H1 (cell line): ENCODE measurements at regions not wholly inside any gene's neighbourhood (a gene's known extent, or its start where the extent isn't known, plus 50 kb on each side); places are given as distances from the start of the nearest gene placed in this dataset.

Experiments
- CTCF ChIA-PET: fragments of 300-600 bp; sonication (Branson Sonifier 250); formaldehyde crosslinking; loops from one replicate; lab custom pipeline; 2021; ENCODE audit not compliant: partially characterized antibody; lab: Charles Lee
- POLR2A ChIA-PET: fragments of 300-600 bp; sonication (Branson Sonifier 250); formaldehyde crosslinking; loops from one replicate; lab custom pipeline; 2021; ENCODE audit warnings: inconsistent platforms; ENCODE audit not compliant: partially characterized antibody; lab: Charles Lee
- DNase-seq, 2 experiments: peaks; one replicate each; pipeline versions ENCODE4 v3.0.0 to v3.0.0-alpha.2; 2010 to 2022; ENCODE audit warnings: low spot score in 2 of 2, low read depth in 1 of 2, mixed read lengths in 1 of 2
- FAIRE-seq: peaks from 2 replicates; lab custom pipeline; 2011; peaks lifted over from hg19 to GRCh38; lab: Jason Lieb, UNC
- H2AFZ ChIP-seq: 2 replicates; pipeline ENCODE4 v1.8.1; 2012; ENCODE audit warnings: low read length, inconsistent platforms
- H2AK5ac ChIP-seq: 2 replicates; pipeline ENCODE4 v1.6.1; 2013; ENCODE audit warnings: low read depth, low read length
- H2BK120ac ChIP-seq: replicated peaks from 2 replicates; pipeline ENCODE3; 2013; ENCODE audit warnings: low read depth, low read length, inconsistent platforms
- H2BK12ac ChIP-seq: 2 replicates; pipeline ENCODE4 v1.6.1; 2013; ENCODE audit warnings: low read depth, low read length
- H2BK15ac ChIP-seq: 2 replicates; pipeline ENCODE4 v1.6.1; 2013; ENCODE audit warnings: low read length
- H2BK20ac ChIP-seq: 2 replicates; pipeline ENCODE4 v1.6.1; 2013; ENCODE audit warnings: low read length
- H2BK5ac ChIP-seq: 2 replicates; pipeline ENCODE4 v1.6.1; 2013; ENCODE audit warnings: low read depth, low read length
- H3K14ac ChIP-seq: 2 replicates; pipeline ENCODE4 v1.6.1; 2013; ENCODE audit warnings: inconsistent platforms; ENCODE audit not compliant: insufficient read length
- H3K18ac ChIP-seq: 2 replicates; pipeline ENCODE4 v1.6.1; 2013; ENCODE audit warnings: low read length; ENCODE audit errors: extremely low read depth
- H3K23ac ChIP-seq: 2 replicates; pipeline ENCODE4 v1.6.1; 2013; ENCODE audit warnings: inconsistent platforms; ENCODE audit not compliant: insufficient read length
- H3K23me2 ChIP-seq: 2 replicates; pipeline ENCODE4 v1.6.1; 2013; ENCODE audit warnings: low read depth, low read length
- H3K27ac ChIP-seq: 2 replicates; pipeline ENCODE4 v1.6.1; 2011; ENCODE audit warnings: low read depth, low read length, inconsistent platforms
- H3K27me3 ChIP-seq, 4 experiments: replicated peaks in 1 of 4; 1 replicate in 1 of 4; 2 replicates in 3 of 4; pipeline versions ENCODE4 v1.6.1 to v1.8.1; 2011 to 2013; ENCODE audit warnings: low read length in 3 of 4, mild to moderate bottlenecking in 3 of 4, inconsistent platforms in 2 of 4, mixed read lengths in 2 of 4, moderate library complexity in 1 of 4; ENCODE audit not compliant: control insufficient read depth in 3 of 4, insufficient read depth in 3 of 4; ENCODE audit errors: extremely low read depth in 1 of 4
- H3K36me3 ChIP-seq, 4 experiments: 2 replicates each; pipeline versions ENCODE4 v1.6.1 to v1.8.1; 2011 to 2013; ENCODE audit warnings: mild to moderate bottlenecking in 4 of 4, low read length in 3 of 4, moderate library complexity in 2 of 4, control low read depth in 1 of 4, inconsistent platforms in 1 of 4; ENCODE audit not compliant: insufficient read depth in 4 of 4, control insufficient read depth in 2 of 4
- H3K4ac ChIP-seq: replicated peaks from 2 replicates; pipeline ENCODE3; 2013; ENCODE audit warnings: low read length, low read depth, mixed read lengths, inconsistent platforms; ENCODE audit not compliant: insufficient read length
- H3K4me1 ChIP-seq, 4 experiments: replicated peaks in 1 of 4; 1 replicate in 1 of 4; 2 replicates in 3 of 4; pipeline versions ENCODE4 v1.6.1 to v1.8.1; 2011 to 2013; ENCODE audit warnings: low read length in 3 of 4, inconsistent platforms in 2 of 4, mixed read lengths in 1 of 4; ENCODE audit not compliant: insufficient read depth in 4 of 4, control insufficient read depth in 3 of 4
- H3K4me2 ChIP-seq, 2 experiments: 2 replicates each; pipeline versions ENCODE4 v1.6.1 to v1.8.1; 2011 to 2013; ENCODE audit warnings: low read depth in 2 of 2, low read length in 2 of 2, control low read depth in 1 of 2, inconsistent platforms in 1 of 2, mild to moderate bottlenecking in 1 of 2; ENCODE audit not compliant: insufficient read depth in 1 of 2
- H3K4me3 ChIP-seq, 4 experiments: fragments of 200-600, 300-600 bp in 1 of 4; sonication (generic), shearing (Covaris generic), sonication (Bioruptor Twin) in 1 of 4; 2 replicates each; pipeline versions ENCODE4 v1.5.1 to v1.8.1; 2011 to 2016; ENCODE audit warnings: low read length in 4 of 4, low read depth in 3 of 4, control low read depth in 2 of 4, inconsistent platforms in 2 of 4, mild to moderate bottlenecking in 2 of 4, mixed read lengths in 1 of 4, moderate library complexity in 1 of 4; ENCODE audit not compliant: insufficient read depth in 2 of 4; ENCODE audit errors: extremely low read depth in 1 of 4
- H3K56ac ChIP-seq: replicated peaks from 2 replicates; pipeline ENCODE3; 2013; ENCODE audit warnings: low read depth, mild to moderate bottlenecking, mixed read lengths, low read length, inconsistent platforms; ENCODE audit not compliant: insufficient read length
- H3K79me1 ChIP-seq: 2 replicates; pipeline ENCODE4 v1.6.1; 2013; ENCODE audit warnings: low read depth, low read length, control low read depth
- H3K79me2 ChIP-seq, 2 experiments: 2 replicates each; pipeline versions ENCODE4 v1.6.1 to v1.8.1; 2012 to 2013; ENCODE audit warnings: low read length in 2 of 2, mild to moderate bottlenecking in 2 of 2, inconsistent platforms in 1 of 2; ENCODE audit not compliant: insufficient read depth in 2 of 2, control insufficient read depth in 1 of 2
- H3K9ac ChIP-seq, 4 experiments: replicated peaks in 1 of 4; 1 replicate in 1 of 4; 2 replicates in 3 of 4; pipeline versions ENCODE4 v1.6.1 to v1.8.1; 2011 to 2013; ENCODE audit warnings: low read depth in 3 of 4, low read length in 3 of 4, control low read depth in 2 of 4, mild to moderate bottlenecking in 2 of 4, moderate library complexity in 2 of 4, inconsistent platforms in 1 of 4; ENCODE audit errors: extremely low read depth in 1 of 4
- H3K9me3 ChIP-seq, 2 experiments: 2 replicates each; pipeline versions ENCODE4 v1.6.1 to v1.8.1; 2012 to 2013; ENCODE audit warnings: mild to moderate bottlenecking in 2 of 2, moderate library complexity in 2 of 2, control low read depth in 1 of 2, inconsistent platforms in 1 of 2, low read depth in 1 of 2, low read length in 1 of 2, mixed read lengths in 1 of 2; ENCODE audit not compliant: insufficient read depth in 2 of 2
- H4K20me1 ChIP-seq, 2 experiments: replicated peaks in 1 of 2; 2 replicates each; pipeline versions ENCODE3 to v1.8.1; 2011 to 2013; ENCODE audit warnings: inconsistent platforms in 2 of 2, low read length in 2 of 2, mild to moderate bottlenecking in 1 of 2; ENCODE audit not compliant: insufficient read depth in 2 of 2, control insufficient read depth in 1 of 2
- H4K5ac ChIP-seq: 2 replicates; pipeline ENCODE4 v1.6.1; 2013; ENCODE audit warnings: low read length, low read depth, mixed read lengths, inconsistent platforms; ENCODE audit not compliant: insufficient read length
- H4K8ac ChIP-seq: 2 replicates; pipeline ENCODE4 v1.8.0; 2013; ENCODE audit warnings: mild to moderate bottlenecking, moderate library complexity, low read length, inconsistent platforms; ENCODE audit not compliant: insufficient read depth; ENCODE audit errors: extremely low read depth
- H4K91ac ChIP-seq: replicated peaks from 2 replicates; pipeline ENCODE3; 2013; ENCODE audit warnings: low read length, mixed read lengths, inconsistent platforms; ENCODE audit not compliant: insufficient read length
- CEBPB ChIP-seq: IDR thresholded peaks from 2 replicates; pipeline ENCODE4 v1.6.1; 2012; ENCODE audit warnings: low read depth, low read length
- CHD1 ChIP-seq: IDR thresholded peaks from 2 replicates; pipeline ENCODE4 v1.6.1; 2012; ENCODE audit warnings: low read depth, low read length, improper control_type of control experiment
- CTBP2 ChIP-seq: IDR thresholded peaks from 2 replicates; pipeline ENCODE4 v1.7.0; 2011; ENCODE audit warnings: borderline replicate concordance, mild to moderate bottlenecking, moderate library complexity, mixed read lengths, low read length; ENCODE audit not compliant: insufficient read depth, insufficient read length
- EP300 ChIP-seq, 2 experiments: IDR thresholded peaks; 1 replicate in 1 of 2; 2 replicates in 1 of 2; pipeline ENCODE4 v1.6.1; 2011 to 2012; ENCODE audit warnings: low read depth in 2 of 2, low read length in 2 of 2, mild to moderate bottlenecking in 2 of 2, borderline replicate concordance in 1 of 2, inconsistent platforms in 1 of 2, moderate library complexity in 1 of 2
- JUND ChIP-seq: IDR thresholded peaks from 2 replicates; pipeline ENCODE4 v1.6.1; 2011; ENCODE audit warnings: mild to moderate bottlenecking, improper control_type of control experiment, low read length
- SP2 ChIP-seq: IDR thresholded peaks from 2 replicates; pipeline ENCODE4 v1.6.1; 2012; ENCODE audit warnings: mild to moderate bottlenecking, low read length, inconsistent platforms
- TAF1 ChIP-seq: IDR thresholded peaks from 2 replicates; pipeline ENCODE4 v1.6.1; 2011; ENCODE audit warnings: mild to moderate bottlenecking, low read depth, low read length
- TBP ChIP-seq: IDR thresholded peaks from 2 replicates; pipeline ENCODE4 v1.6.1; 2011; ENCODE audit warnings: low read depth, low read length, improper control_type of control experiment
- WGBS, 2 experiments: shearing (Covaris generic) in 1 of 2; methylation state at CpG; one replicate each; pipeline versions ENCODE4 v1.1.6 to v1.1.7; 2013 to 2015; ENCODE audit warnings: low lambda C conversion rate in 2 of 2, mixed read lengths in 2 of 2, inconsistent platforms in 1 of 2, low coverage in 1 of 2, missing lambda C conversion rate in 1 of 2; ENCODE audit not compliant: insufficient replicate concordance in 2 of 2, insufficient coverage in 1 of 2, insufficient read length in 1 of 2; ENCODE audit errors: extremely low coverage in 1 of 2, missing lambda C conversion rate in 1 of 2; 5-methylcytosine and 5-hydroxymethylcytosine counted together

- TF ChIP-seq TBP (no peak), CEBPB (no peak), TAF1 (no peak), JUND (no peak), SP2 (no peak), EP300 (IDR thresholded peaks at IDR 0.05; ENCODE audit: borderline replicate concordance in 1 of 2, low read depth in 2 of 2, low read length in 2 of 2) (no peak), CHD1 (no peak), CTBP2 (no peak)
- H3K4me2 ChIP-seq = no peak overlapping the region
- H2BK20ac ChIP-seq = no peak overlapping the region
- no peaks in the 10 kb centered on the region for H3K27me3 ChIP-seq
- no peaks in the 10 kb centered on the region for H3K79me2 ChIP-seq
- no peak for DNase-seq
- WGBS, 2 experiments = 89% methylated on average over 5 of the region's 5 CpGs; no CpG with 5 or more reads in 1 of the 2 experiments
- H2BK12ac ChIP-seq = no peak overlapping the region
- no peaks in the 10 kb centered on the region for H3K23me2 ChIP-seq
- H3K18ac ChIP-seq = no peak overlapping the region
- no peak overlapping the region for H3K4ac ChIP-seq
- H3K56ac ChIP-seq = no peak overlapping the region
- H2BK15ac ChIP-seq = no peak overlapping the region
- H3K9ac ChIP-seq = no peak overlapping the region
- H2AK5ac ChIP-seq = no peak overlapping the region
- H3K14ac ChIP-seq = no peak overlapping the region
- no peak for FAIRE-seq
- H2BK120ac ChIP-seq = no peak overlapping the region
- no peaks in the 10 kb centered on the region for H3K79me1 ChIP-seq
- H4K91ac ChIP-seq = no peak overlapping the region
- H4K8ac ChIP-seq = no peak overlapping the region
- no peaks in the 10 kb centered on the region for H3K4me1 ChIP-seq
- ChIA-PET POLR2A (no interaction called here), CTCF (interaction anchor here (1.0 kb wide), 1 partner anchor 67 kb away, joined by 5 read pairs; the partner anchor contains the start of gene NPY2R)
- H3K23ac ChIP-seq = no peak overlapping the region
- H3K36me3 ChIP-seq = no peaks in the 10 kb centered on the region
- no peak overlapping the region for H2BK5ac ChIP-seq
- H3K9me3 ChIP-seq = no peaks in the 10 kb centered on the region
- H2AFZ ChIP-seq = no peak overlapping the region
- no peak overlapping the region for H4K5ac ChIP-seq
- no peaks in the 10 kb centered on the region for H4K20me1 ChIP-seq
- H3K4me3 ChIP-seq = no peak overlapping the region
- no peak overlapping the region for H3K27ac ChIP-seq
Observed at GRCh38 chr4:155140889-155141288, 67.5 kb upstream of the NPY2R start.
